GM18507 (cell line): ENCODE measurements at regions not wholly inside any gene's neighbourhood (a gene's known extent, or its start where the extent isn't known, plus 50 kb on each side); places are given as distances from the start of the nearest gene placed in this dataset.
"Not testable (repeated sequence)": the region's sequence is repeated elsewhere in the genome, so short reads cannot be mapped to it uniquely, and the experiment has no call there.

Experiments
- DNase-seq: peaks from one replicate; pipeline ENCODE4 v3.0.0; 2011; ENCODE audit warnings: low read depth; ENCODE audit not compliant: insufficient read length; ENCODE audit errors: extremely low spot score
- FAIRE-seq: peaks from 2 replicates; lab custom pipeline; 2011; peaks lifted over from hg19 to GRCh38; lab: Jason Lieb, UNC

DNA sequence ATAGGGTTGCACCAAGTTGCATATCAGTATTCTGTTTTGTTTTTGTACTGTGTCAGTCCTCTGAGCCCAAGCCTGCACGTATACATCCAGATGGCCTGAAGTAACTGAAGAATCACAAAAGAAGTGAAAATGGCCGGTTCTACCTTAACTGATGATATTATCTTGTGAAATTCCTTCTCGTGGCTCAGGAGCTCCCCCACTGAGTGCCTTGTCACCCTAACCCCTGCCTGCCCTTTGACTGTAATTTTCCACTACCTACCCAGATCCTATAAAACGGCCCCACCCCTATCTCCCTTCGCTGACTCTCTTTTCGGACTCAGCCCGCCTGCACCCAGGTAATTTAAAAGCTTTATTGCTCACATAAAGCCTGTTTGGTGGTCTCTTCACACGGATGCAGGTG lies 924.1 kb upstream of the CELF4 start:
- FAIRE-seq, DNase-seq: not testable (repeated sequence)

DNA sequence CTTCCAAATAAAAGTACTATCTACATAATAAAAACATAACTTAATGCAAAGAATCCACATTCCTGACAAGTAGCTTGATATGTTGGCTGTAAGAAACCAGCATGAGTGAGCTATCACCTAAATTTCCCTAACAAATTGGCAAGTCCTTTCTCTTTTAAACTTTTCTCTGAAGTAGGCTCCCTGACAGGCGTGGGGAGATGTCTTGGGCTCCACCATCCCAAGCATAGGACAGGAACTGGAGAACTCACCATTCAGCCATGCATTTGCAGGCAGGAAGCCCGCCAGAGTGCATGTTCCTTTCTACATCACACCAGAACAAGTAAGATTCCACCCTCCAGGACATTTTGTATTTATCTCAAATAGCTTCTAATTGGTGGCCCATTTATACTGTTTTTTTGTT lies 921.9 kb upstream of the CELF4 start:
- FAIRE-seq (no peak), DNase-seq (no peak)

DNA sequence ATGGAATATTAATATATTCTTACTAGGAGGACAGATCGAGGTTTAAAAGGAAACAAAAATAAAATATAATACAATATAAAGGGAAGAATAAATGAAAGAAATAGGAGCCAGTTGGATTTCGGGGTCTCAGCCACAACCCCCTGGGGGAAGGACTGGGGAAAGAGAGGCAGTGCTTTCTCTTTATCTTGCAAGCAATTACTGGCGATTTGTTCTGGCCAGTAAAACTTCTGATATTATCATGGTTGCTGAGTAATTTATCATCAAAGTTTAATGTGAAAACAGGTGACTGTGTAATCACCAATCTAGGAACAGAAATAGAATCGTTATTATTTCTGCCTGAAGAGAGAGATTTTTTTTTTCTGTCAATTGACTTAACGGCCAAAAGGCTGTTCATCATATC lies 917.7 kb upstream of the CELF4 start:
- FAIRE-seq (no peak), DNase-seq (no peak)

DNA sequence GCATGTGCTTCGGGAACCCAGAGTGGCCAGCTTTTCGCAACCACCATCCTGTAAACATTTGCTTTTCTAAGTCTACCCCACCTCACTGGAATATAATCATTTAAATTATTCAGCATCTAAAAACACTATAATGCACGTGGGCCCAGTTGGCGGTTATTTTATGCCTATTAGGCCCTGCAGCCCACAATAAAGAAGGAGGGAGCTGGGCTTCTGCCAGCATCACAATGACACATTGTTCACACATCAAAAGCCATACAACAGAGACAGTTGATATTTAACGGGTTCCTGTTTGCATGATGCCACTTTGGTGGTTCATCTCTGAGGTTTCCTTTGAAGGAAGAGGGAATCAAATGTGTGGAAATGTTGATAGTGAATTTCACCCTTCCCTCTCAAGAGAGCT lies 916.0 kb upstream of the CELF4 start:
- DNase-seq, result no peak
- no peak for FAIRE-seq

DNA sequence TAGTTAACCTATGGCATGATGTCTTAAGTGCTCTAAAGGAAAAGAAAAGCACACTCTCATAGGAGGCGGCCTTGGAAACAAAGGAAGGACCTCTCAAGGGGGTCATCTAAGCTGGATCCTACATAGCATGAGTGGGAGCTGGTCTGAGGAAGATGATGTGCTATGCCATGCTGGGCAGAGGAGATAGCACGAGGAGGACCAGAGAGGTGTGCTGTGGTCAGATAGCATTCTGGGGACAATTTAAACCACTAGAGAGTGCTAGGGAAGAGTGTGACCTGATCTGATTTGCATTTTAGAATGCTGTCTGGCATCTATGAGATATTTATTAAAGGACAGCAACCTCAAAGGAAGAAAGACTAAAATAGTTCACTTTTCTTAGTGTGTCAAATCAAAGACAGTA lies 910.1 kb upstream of the CELF4 start:
- no peak for FAIRE-seq

DNA sequence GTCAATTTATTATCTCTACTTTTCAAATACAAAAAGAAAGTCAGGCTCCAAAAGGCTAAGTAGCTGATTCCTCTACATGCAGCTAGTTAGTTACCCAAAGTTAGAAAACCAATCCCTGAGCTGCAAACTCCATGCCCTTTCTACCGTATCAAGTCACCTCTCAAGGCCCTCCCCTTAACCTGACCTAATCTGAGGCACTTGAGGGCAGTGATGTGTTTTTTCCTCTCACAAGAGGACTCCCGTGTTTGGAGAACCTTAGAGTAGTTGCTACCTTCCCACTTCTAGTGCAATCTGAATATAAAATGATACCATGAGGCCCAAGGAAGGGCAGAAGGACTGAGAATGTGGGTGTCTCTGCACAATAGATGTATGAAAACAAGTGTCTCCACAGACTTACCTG lies 907.9 kb upstream of the CELF4 start:
- DNase-seq, result no peak
- no peak for FAIRE-seq

More for the DNA sequence above, 910.1 kb upstream of the CELF4 start:
- DNase-seq, result no peak

DNA sequence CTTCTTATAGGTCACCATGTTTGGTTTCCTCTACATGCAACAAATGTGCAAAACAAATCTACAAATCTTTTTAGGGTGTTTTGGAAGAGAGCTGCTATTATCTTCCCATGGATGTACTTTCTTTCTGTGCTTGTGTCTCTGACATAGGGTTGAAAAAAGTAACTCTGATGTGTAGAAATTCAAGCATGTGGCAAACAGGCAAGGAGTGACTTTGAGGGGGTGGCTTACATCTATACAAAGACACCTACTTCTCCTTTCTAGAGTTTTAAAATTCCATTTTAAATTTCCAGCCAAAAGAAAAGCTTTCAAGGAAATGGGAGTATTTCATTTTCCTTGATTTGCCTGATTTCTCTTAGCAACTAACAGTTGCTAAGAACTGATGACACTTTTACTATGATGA lies 904.8 kb upstream of the CELF4 start:
- DNase-seq (no peak), FAIRE-seq (no peak)

DNA sequence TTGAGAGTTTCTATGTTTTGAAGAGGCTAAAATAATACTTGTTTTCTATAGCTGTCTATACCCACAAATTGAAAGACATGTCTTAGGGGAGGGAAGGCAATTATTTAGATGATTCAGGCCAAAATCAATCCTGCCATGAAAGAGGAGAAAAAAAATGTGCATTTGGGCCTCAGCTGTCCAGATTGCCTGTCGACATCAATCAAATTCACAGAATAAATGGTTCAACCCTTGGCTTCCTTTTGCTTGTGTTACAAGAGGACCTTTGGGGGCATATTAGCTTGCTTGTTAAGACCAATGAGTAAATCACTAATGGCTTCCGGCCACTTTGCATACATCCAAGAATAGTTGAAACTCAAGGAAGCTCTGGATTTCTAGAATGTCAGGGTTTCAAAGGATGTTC lies 900.8 kb upstream of the CELF4 start:
- no peak for FAIRE-seq
- no peak for DNase-seq

DNA sequence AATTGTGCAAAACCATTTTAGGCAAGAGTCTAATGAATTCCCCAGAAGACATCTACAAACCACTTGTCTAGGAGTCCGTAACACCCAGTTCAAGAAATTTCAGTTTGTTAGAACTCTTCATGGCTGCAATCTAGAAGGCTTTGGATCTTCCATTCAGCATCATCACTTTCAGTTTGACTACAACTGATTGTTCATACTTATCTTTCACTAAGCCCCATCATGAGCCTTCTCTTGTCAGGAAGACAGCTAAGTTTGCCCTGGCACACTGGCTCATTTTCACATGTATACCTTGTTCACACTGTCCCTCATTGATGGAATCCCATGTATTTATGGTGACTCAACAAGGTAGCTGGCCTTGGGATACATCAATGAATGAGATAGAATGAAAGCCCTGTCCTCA lies 898.4 kb upstream of the CELF4 start:
- FAIRE-seq (no peak), DNase-seq (no peak)

DNA sequence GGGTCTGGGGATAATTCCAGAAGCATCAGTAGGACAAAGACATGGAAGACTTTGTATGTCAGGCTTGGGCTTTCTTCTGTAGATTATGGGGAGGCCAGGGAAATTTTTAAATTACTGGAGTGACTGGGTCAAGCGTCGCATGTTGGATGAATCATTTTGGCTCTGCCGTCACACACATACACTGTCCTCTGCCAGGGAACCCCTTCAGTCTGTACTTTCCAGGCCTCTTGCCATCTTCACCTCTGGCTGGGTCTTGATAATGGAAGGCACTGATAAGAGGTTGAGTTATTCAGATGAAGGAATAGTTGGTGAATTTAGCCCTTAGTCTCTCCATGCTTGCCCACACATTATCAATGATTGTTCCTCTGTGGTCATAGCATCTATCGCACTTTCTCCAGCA lies 895.1 kb upstream of the CELF4 start:
- DNase-seq, result no peak
- no peak for FAIRE-seq

DNA sequence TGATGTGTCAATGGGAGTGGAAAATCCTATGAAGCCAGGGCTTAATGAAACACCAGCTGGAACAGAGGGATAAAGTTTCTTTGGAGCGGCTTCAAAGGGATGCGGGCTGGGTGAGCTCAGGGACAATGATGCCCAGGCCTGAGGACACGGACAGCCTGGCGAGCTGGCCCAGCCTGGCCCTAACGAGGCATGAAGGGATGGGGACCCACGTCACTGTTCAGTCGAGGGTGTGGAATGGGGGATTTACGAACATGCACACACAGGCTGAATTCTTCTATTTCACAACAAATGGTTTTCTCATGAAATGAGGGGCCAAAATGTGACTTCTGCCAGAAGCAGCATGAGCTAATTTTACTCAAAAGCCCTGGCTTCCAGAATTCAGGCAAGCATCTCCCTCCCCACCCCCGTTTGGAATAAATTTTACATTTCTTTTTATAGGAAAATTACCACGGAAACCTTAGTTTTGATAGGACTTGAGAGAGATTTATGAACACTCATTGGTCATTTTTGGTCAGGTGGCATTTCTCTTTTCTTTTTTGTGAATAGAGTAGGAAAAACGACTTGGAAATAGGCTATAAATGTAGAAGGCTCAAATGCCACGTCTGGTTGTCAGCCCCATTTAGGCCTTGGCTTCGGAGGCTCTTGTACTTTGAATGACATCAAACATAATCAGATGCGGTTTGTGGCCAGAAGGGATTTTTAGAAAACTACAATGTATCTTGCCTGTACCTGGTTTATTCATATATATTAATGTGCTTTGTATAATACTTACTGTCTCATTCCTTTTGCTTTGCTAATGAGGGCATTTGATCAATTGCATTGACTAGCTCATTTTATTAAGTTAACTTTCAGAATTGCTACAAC lies 893.8 kb upstream of the CELF4 start:
- FAIRE-seq (no peak), DNase-seq (no peak)

DNA sequence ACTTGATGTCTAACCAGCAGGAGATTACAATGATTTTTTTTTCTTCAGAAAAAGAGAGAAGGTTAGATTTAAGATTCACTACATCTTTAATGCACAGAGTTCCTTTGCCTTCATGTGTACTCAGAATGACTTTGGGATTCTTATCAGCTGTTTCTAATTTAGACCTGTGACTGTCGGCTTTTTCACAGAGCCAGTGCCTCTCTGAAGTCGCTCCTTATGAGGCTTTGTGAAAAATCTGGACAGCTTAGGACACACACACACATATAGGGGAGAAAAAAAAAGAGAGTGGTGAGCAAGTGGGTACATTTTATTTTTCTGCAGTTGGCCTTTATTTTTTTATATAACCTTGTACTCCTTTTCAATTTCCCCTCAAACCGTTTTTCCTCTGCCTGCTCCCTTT lies 893.1 kb upstream of the CELF4 start:
- DNase-seq, result no peak
- FAIRE-seq, result no peak

DNA sequence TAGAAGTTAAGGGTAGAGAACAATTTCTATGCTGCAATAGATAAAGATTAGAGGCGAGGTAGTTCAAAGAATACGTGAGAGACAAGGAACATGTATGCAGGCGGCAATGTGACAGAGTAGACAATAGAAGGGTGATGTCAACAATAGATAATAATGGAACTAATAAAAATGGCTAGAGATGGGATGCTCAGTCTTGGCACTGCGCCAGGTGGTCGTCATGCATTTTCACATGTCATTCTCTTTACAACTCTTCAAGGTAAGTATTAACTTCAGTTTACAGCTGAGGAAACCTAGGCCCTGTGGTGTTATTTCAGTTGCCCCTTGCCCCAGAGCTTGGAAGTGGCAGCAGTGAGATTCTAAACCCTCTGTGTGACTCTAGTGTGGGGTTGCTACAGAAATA lies 890.7 kb upstream of the CELF4 start:
- no peak for FAIRE-seq
- no peak for DNase-seq

DNA sequence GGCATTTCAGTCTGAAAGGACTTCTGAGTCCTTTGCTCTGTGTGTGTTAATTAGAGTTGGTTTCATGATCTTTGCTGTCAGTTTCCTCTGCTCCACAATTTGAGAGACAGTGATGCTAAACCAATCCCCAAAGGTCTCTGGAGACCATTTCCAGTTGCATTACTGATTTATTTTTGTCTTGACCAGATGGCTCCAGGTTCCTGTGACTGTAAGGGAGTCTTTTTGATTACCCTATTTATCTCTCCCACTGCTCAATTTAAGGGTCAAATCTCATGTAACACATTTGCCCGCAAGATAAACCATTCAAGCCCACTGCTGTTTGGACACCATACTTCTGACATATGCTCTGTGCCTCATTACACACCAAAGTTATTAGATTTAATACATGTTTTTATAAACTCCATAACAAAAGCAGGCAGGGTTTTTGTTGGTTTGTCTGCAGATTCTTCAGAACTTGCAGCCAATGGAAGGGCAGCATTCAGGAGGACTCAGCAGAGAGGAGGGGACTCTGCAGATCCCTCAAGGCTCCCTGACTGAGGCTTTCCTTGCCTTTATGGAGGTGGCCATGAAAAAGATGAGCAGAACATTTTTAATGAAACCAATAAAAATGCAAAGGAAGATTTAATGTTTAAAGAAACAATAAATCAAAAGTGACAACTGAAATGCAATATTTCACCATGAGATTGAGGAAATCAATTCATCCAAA lies 889.3 kb upstream of the CELF4 start:
- FAIRE-seq (no peak), DNase-seq (no peak)

DNA sequence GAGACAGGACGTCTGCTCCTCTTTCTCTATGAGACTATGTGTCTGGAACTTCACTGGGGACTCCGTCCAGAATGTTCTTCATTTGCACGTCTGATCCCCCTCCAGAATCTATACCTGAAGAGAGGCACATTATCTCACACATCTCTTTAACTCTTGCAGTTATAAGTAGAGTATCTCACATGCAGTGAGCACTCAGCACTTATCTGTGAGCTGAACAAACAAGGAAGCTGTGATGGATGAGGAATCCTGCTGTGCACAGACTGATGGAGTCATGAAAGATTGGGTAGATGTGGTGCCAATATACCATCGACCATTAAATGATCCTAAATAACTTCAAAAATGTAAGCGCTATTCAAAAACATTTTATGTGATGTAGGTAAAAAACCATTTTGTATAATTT lies 888.3 kb upstream of the CELF4 start:
- DNase-seq, result no peak
- FAIRE-seq, result no peak

DNA sequence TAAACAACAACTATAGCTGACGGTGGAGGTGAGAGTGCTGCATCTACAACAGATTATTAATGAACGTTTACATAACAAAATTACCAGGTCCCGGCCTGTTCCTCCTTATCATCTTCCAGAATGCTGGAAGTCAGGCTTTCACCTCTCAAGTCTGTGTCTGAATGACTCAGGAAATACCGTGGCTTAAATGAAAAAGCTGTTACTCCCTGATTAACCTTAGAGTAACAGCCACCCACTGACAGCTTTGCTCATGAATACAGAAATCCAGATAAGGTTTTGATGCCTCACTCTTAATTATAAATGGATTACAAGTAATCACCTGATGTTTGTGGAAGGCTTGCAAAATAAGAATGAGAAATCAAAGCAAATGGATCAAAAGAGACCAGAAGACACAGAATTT lies 885.3 kb upstream of the CELF4 start:
- DNase-seq (no peak), FAIRE-seq (no peak)

DNA sequence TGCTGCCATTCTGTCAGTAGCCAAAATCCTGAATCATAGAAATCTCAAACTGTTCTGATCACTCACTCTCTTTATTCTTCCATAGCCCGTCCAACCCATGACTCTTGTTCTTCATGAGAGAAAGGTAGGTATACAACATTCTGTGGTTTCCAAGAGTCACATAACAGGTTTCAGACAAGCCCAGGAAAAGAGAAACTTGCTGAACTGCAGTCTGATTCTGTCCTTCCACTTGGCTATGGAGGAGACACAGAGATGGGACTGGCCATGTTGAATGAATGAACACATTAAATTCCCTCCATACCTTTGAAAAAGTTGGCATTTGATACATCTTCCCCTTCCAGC lies 880.2 kb upstream of the CELF4 start:
- DNase-seq (no peak), FAIRE-seq (no peak)

DNA sequence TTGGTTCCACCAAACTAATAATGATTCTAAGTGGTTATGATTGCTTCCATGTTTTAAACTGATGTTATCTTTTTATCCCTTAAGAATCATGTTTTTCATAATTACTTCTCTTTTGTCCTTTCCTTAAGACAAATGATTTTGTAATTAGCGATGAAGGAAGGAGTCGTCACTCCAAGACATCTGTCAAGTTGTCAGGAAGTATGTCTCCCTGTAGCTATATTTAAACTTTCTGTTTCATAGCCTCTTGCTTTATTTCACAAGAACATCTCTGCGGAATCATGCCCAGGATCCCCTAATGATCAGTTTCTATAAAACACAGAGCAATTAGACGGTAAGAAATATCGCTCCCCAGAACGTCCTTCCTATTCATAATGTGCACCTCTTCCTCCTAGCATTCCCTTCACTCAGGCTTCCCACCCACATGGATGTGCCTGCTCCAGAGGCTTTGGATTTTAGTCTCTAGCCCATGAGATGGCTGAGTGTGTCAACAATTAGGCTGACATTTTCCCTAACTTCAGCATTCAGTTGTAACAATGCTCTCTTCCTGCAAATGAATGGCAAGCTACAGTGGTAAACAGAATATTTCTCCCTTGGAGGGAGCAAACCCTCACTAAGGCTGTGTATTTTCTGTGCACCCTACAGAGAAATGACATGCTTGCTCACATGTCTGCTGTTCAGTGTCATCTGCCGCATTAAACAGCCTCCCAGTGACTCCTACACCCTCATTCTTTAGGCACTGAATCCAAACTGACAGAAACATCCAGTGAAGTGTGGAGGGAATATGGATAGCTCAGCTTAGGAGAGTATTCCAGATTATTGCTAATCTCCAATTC lies 879.6 kb upstream of the CELF4 start:
- FAIRE-seq (no peak), DNase-seq (no peak)

DNA sequence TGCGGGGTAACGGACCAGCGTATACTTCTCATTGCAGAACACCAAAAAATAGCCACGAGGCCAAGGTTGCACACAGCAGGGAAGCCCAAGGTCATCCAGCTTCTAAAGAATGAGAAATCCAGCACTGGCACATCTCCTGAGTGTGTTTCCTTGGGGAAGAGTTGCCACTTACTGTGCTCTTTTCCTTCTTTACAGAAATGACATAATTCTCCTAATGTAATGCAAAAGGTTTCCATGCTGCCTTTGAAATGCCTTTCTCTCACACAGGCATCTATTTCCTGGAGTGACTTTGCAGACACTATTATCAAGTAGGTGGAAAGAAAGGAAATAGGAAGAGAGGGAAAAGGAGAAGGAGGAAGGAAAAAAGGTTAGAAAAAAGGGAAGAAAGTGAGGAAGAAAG lies 862.1 kb upstream of the CELF4 start:
- no peak for FAIRE-seq

DNA sequence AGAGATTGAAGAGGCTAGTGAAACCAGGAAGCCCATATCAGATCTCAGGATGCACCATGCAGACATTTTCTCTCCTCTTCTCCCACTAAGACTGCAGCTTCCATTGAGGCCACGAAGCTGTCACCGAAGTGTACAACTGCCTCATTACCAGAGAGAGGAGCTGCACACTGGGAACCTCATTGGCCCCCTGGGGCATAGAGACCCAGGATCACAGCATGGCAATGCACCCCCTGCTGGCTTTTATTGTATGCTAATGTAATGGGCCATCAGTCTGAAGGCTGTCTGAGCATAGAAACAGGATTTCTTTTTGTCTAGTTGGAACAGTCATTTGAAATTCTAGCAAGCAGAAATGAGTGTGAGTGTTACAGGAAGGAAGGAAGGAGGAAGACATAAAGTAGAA lies 861.6 kb upstream of the CELF4 start:
- FAIRE-seq, result no peak
- DNase-seq, result no peak

More for the DNA sequence above, 862.1 kb upstream of the CELF4 start:
- no peak for DNase-seq
